Peyer's patch (tissue), 4 donors: ENCODE measurements at regions not wholly inside any gene's neighbourhood (a gene's known extent, or its start where the extent isn't known, plus 50 kb on each side); places are given as distances from the start of the nearest gene placed in this dataset.

ENCODE experiments used
- CTCF ChIP-seq, 6 experiments: fragments of 450-650 bp in 4 of 6; fragments of 200-600 bp in 2 of 6; sonication (generic) in 1 of 6; IDR thresholded peaks; one replicate each; pipeline ENCODE4 v1.5.1; 2017 to 2019; ENCODE audit warnings: antibody characterized with exemption in 6 of 6, mild to moderate bottlenecking in 3 of 6, moderate library complexity in 1 of 6
- POLR2A ChIP-seq, 2 donors: fragments of 450-650 bp; IDR thresholded peaks; one replicate each; pipeline ENCODE4 v1.5.1; 2017; ENCODE audit warnings: antibody characterized with exemption in 2 of 2, mild to moderate bottlenecking in 2 of 2, moderate library complexity in 2 of 2

- TF ChIP-seq CTCF (IDR thresholded peaks at IDR 0.05) (no peak), POLR2A (IDR thresholded peaks at IDR 0.05) (no peak)
Observed at GRCh38 chr4:95749204-95749603, 90.7 kb upstream of the PDHA2 start.
